NCI-H146 treated with DMSO at 0.1 percent for 48 hours (cell line): ENCODE measurements at regions not wholly inside any gene's neighbourhood (a gene's known extent, or its start where the extent isn't known, plus 50 kb on each side); places are given as distances from the start of the nearest gene placed in this dataset.
"Not testable (repeated sequence)": the region's sequence is repeated elsewhere in the genome, so short reads cannot be mapped to it uniquely, and the experiment has no call there.

Experiments
- DNase-seq: peaks from one replicate; lab custom pipeline; 2025; ENCODE audit not compliant: unreplicated experiment; lab: John Stamatoyannopoulos, UW

DNA sequence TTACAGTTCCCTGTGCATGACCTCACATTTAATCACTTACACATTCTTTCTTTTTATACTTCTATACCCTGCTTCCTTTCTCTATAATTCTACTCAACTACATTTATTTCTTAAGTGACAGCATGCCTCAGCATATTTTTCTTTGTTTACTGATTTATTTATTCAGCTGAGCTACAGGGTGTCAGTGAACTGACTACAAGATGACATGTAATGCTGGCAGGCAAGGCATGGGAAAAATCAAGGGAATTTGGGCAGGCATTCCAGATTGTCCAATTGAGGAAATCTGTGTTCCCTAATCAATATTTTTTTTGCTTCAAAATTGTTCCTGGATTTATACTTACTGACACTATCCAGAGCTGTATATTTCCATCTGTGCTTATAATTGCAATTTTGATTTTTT is 875.5 kb downstream of the C4orf33 start:
- DNase-seq, result no peak

DNA sequence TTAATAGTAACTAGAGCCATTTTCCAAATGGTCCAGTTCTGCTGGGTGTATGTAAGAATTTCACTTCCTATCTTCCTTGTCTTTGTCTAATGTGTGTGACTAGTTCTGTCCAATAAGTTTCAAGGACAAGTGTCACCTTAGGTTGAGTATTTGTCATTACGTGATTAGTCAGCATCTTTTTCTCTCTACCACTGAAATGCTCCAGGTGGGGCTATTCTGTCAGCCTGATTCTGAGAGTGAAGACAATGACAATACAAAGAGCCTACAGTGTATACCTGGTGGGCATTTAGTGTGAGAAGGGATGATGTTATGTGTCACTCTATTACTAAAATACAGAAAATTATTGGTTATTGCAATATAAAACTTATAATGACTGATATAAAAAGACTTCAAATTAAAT is 876.3 kb downstream of the C4orf33 start:
- no peak for DNase-seq

DNA sequence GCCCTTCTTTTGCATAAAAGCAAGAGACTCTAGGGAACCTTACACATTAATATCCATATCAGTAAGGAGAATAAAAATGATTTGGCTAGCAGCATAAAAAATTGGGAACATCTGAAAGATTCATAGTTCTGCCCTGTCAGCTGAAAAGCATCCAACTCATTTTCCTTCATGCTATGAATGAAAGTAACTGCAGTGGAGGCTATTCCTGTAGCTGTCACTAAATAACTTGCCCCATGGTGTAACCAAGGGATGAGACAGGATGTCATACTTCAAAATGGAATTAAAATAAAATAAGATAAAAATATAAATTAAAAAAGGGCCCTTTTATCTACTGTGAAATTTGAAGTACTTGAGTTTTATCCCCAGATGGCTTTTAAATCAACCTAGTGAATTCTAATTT is 878.8 kb downstream of the C4orf33 start:
- no peak for DNase-seq

DNA sequence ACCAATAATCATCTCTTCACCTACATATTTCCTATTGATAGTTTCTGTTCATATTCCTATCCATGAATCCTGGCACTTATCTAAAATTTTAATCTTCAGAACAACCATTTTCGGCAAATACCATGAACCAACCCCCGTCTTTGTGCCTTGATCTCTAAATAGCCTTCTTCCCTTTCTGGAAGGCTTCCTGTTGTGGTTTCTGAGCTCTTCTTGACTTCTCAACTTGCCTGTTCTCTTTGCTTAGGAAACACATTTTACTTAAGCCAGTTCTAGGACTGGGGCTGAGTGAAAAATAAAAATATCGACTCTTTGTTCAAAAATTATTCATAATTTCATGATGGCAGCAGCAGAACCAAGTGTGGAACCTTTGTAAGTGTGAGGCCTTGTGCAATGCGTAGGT is 882.4 kb downstream of the C4orf33 start:
- DNase-seq, result no peak

DNA sequence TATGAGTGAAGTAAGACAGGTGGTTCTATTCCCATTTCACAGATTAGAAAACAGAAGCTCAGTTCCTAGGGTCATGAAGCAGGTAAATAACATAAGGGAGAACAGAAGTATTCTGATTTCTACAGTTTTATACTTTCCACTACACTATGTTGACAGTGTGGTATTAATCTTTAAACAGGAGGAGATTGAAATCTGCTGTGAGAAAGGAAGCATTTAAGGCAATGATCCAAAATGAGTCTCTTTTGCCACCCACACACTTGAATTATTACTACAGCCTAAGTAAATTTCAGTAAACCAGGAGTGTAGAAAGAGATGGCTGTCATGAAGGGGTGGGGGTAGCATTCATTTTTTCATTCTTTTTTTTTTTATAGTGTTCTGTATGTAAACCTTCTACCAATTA is 893.0 kb downstream of the C4orf33 start:
- no peak for DNase-seq

DNA sequence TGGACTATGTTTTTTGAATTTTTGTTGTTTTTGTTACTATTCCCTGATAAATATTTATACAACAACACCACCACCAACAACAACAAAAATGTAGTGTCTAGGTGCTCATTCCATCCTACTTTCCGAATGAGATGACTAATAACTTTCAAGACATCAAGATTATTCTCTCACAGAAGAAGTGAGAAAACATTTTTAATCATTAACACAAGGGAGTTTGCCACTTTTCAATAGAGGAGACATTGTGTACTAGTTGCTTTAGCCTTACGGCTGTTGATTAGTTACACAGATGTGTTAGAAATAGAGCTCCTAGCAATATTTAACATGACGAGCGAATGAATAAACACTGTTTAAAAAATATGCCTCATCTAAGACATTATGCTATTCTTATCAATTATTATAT is 898.8 kb downstream of the C4orf33 start:
- DNase-seq, result no peak

DNA sequence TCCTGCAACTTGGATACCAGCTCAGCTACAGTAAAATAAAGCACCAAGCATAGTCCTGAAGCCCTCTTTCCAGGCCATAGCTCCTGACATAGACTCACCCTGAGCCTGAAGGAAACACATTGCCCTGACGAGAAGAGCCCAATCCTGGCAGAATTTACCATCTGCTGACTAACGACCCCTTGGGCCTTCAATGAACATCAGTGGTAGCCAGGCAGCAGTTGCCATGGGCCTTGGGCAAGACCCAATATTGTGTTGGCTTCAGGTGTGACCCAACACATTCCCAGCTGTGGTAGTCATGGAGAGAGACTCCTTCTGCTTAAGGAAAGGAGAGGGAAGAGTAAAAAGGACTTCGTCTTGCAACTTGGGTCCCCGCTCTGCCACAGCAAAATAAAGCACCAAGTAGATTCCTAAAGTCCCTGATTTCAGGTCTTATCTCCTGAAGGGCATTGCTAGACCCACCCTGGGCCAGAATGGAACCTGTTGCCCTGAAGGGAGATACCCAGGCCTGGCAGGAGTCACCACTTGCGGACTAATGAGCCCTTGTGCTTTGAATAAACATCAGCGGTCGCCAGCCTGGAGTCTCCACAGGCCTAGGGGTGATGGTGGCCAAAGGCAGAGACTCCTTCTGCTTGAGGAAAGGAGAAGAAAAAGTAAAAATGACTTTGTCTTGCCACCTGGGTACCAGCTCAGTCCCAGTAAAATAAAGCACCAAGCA is 902.6 kb downstream of the C4orf33 start:
- no peak for DNase-seq

DNA sequence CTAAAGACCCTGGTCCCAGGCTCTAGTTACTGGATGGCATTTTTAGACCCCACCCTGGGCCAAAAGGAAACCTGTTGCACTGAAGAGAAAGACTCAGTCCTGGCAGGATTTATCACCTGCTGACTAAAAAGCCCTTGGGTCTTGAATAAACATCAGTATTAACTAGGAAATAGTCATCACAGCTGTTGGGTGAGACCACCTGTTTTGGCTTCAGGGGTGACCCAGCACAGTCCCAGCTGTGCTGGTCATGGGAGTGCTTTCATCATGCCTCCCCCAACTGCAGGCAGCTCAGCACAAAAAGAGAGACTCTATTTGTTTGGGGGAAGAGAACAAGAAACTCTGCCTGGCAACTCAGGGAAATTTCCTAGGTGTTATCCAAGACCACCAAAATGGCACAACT is 903.2 kb downstream of the C4orf33 start:
- DNase-seq, result no peak

DNA sequence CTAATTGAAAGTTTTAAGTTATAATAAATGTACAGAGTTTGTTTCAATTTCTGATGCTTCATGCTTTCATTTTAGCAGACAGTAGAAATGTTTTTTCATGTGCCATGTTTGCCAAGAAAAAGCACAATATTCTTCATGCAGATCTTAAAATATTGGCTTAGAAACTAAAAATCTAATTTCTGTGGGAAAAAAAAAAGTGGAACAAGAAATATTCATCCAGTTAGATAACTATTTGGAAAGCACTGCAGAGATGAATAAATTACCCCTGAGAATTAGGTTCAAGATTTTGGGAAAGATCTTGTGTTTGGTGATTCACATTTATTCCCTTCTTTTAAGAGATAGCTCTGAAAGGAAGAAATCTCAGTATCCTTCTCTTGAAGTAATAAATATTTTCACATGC is 912.5 kb downstream of the C4orf33 start:
- no peak for DNase-seq

DNA sequence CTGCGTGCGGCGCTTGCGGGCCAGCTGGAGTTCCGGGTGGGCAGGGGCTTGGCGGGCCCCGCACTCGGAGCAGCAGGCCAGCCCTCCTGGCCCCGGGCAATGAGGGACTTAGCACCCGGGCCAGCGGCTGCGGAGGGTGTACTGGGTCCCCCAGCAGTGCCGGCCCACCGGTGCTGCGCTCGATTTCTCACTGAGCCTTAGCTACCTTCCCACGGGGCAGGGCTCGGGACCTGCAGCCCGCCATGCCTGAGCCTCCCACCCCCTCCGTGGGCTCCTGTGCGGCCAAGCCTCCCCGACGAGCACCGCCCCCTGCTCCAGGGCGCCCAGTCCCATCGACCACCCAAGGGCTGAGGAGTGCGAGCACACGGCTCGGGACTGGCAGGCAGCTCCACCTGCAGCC is 916.9 kb downstream of the C4orf33 start:
- DNase-seq, result not testable (repeated sequence)

DNA sequence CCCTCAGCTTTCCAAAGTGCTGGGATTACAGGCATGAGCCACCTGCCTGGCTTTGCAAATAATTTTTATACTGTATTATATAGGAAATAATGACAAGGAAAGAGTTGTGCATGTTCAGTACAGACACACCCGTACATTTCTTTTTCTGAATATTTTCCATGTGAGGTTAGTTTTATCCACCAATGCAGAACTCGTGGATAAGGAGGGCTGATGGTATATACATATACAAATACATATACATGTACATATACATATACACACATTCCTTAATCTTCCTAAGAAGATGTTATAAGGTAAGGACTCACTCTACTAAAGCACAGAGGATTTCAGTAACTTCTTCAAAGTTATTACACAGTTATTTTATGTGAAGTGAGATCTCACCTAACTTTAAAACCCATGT is 925.8 kb downstream of the C4orf33 start:
- DNase-seq, result no peak

DNA sequence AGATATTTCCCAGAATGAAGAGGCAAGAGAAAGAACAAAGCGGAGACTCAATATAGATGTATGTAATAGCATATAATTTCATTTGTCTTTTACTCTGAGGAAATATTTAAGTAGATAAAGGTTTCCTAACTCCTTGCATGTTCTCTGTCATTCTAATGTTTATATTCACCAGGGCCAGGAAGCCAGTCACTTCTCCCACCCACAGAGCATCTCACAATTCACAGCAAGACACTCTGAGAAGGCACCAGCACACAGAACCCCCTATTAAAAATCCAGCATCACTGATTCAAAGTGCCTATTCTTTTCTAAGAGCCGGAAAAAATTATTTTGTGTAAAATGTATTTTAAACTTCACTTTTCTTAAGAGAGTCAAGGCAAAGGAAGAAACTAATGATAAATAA is 927.1 kb downstream of the C4orf33 start:
- DNase-seq, result no peak

DNA sequence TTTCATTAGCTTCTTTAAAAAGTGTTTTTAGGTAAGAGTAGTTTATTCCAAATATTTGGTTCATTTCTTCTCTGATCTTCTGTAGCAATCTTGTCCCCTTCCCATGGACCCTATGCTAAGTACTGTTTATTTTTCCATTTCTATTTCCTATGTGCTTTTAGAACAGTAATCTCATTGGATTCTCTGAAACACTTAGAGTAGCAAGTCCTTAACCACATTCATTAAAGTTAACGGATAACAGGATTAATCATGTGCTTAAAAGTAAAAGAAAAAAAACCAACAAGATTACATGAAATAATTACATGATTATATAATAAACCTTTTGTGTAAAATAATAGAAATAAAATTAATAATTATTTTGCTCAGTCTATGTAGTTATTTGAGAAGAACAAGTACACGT is 929.7 kb downstream of the C4orf33 start:
- no peak for DNase-seq

DNA sequence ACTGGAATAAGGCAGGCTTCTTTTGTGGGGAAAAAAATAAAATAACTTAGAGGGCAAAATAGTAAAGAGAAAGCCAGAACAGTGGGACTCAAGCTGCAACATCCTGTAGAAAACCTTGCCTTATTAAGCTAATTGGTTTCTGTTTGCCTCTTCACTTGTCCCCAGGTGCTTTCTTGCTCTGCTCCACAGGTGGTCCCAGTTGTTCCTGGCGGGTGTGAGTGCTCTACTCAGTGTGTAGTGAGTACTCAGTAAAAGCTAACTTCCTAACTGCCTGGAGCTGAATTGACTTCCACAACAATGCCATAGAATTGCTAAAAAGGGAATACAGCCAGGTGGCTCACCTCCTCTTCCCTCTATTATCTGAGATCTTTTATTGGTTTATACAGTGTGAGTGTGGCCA is 930.2 kb downstream of the C4orf33 start:
- peak; percentile 81 for DNase-seq

DNA sequence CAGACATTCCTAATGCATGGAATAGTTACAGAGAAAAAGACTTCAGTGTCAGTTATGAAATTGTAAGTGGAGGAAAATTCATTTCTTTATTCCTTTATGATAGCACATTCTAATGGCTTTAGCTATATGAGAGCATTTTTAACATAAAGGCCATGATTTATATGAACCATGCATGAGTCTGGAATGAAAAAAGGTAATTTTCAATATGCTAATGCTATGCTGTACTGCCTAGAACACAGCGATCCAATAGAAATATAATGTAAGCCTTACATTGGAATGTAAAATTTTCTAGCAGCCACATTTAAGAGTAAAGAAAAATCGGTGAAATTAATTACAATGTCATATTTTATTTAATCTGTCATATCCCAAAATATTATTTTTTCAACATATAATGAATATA is 932.0 kb downstream of the C4orf33 start:
- no peak for DNase-seq

DNA sequence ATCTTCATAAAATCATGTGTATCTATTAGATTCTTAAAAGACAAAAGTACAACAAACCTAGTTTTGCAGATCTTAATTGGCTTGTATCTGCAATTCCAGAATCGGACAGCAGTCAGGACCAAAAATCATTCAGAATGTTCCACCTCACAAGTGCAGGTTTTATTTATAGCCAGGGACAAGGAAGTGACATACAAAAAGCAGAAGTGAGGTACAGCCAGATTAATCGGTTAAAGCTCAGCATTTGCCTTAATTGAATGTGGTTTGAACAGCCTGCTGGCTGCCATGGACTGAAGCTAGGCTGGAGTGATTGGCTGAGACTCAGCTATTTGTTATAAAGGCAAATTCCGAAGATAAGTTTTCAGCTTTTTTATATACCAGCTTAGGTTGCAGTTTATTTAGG is 932.6 kb downstream of the C4orf33 start:
- DNase-seq, result no peak

DNA sequence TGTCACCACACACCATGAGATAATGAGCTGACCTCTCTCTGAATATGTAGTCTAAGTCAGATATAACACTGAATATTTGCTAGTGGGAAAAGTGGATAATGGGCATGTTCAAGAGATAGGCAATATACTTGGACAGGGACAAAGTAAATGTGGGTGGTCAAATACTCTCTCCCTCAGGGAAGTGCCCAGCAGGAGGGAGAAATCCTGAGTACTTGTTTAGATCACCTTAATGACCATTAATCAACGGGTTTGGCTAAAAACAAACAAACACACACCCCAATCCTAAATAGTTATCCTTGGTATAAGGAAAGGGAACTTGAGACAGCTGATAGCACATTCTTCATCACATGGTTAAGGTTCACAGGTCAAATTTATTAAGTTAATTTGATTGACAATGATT is 933.5 kb downstream of the C4orf33 start:
- DNase-seq, result peak; percentile 2

DNA sequence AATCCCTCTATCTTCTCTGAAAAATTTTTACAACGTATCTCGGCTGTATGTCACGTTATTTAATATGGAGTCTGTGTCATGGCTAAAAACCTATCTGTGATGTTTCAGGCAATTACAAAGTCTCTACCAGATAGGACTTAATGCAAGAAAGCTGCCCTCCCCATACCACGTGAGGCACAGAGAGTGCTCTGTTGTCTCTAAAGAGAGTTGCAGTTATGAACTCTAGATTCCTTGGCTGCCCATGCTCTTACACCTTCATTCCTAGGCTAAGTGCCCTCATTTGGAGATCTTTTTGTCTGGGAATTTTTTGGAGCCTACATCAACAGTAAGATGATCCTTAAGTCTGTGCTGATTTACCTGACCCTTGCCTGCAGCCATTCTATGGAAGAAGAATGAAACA is 935.9 kb downstream of the C4orf33 start:
- DNase-seq, result no peak

DNA sequence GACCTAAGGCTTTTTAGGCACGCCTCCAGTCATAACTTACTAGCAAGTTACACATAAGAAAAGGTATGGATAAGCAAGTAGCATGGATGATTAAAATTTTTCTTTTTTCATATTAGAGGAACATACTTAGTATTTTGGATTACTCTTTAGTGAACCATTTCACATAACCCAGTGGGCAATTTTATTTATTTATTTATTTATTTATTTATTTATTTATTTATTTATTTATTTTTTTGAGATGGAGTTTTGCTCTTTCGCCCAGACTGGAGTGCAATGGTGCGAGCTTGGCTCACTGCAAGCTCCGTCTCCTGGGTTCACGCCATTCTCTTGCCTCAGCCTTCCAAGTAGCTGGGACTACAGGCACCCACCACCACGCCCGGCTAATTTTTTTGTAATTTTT is 937.7 kb downstream of the C4orf33 start:
- not testable (repeated sequence) for DNase-seq

DNA sequence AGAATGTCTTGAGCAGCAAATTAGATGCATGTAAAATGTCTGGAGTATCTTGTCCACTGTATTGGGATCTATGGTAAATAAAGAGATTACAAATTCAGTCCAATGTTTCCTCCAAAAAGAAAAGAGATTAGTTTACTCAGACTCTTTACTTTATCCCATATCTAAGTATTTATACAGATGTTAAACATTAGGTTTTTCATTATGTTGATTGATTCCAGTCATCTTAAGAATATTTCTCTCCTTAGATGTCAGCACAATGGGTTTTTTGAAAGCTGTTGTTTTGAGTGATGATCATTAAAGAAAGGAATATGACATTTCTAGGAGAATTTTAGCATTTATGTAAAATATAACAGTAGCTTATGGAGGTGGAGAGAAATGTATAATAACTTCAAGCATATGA is 938.9 kb downstream of the C4orf33 start:
- DNase-seq, result no peak

DNA sequence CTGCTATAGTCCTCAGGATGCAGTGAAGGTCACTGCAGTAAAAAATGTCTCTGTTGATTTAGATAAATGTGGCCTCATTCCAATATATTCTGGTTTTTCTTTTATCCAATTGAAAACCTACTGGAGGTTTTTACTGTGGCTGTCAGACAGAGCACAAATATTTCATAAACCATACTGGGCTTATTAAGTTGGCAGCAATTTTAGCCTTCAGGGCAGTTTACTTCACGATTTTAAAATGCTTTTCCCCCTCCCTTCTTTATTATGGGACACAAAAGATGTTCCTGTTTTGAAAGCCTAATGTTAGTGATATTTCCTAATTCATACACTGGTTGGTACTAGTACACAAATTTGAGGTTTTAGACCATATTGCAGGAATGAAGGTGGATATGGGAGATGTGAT is 939.4 kb downstream of the C4orf33 start:
- DNase-seq, result no peak

DNA sequence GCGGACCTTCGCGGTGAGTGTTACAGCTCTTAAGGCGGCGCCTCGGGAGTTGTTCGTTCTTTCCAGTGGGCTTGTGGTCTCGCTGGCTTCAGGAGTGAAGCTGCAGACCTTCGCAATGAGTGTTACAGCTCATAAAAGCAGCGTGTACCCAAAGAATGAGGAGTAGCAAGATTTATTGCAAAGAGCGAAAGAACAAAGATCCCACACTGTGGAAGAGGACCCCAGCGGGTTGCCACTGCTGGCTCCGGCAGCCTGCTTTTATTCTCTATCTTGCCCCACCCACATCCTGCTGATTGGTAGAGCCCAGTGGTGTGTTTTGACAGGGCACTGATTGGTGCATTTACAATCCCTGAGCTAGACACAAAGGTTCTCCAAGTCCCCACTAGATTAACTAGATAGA is 941.9 kb downstream of the C4orf33 start:
- not testable (repeated sequence) for DNase-seq

DNA sequence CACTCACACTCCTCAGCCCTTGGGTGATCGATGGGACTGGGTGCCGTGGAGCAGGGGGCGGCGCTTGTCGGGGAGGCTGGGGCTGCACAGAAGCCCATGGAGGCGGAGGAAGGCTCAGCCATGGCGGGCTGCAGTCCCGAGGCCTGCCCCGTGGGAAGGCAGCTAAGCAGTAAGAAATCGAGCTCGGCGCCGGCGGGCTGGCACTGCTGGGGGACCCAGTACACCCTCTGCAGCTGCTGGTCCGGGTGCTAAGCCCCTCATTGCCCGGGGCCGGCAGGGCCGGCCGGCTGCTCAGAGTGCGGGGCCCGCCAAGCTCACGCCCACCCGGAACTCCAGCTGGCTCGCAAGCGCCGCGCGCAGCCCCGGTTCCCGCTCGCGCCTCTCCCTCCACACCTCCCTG is 942.6 kb downstream of the C4orf33 start:
- DNase-seq, result not testable (repeated sequence)
